ENCODE measurements at regions not wholly inside any gene's neighbourhood (a gene's known extent, or its start where the extent isn't known, plus 50 kb on each side); places are given as distances from the start of the nearest gene placed in this dataset.

DNA sequence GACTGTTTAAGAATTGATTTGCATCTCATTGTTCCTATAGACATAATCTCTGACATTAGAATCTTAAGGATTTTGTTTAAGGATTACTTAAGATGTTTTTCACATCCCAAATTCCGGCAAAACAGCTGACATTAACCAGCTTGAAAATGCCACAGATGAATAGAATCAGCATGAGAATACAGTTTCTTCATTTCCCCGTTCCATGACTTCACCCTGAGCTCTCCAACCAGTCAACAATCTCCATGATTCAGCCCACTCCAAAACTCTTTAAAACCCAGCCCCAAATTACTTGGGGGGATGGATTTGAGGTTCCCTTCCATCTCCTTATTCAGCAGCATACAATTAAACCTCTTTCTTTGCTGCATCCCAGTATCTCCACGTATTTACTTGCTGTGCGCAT lies 201.0 kb downstream of the LYPLAL1 start:
- no peak for DNase-seq (ENCODE audit: extremely low read depth in 1 of 11, low read depth in 9 of 11, low spot score in 4 of 11)

GRCh38 chr1:219374046-219374566 lies 200.4 kb downstream of the LYPLAL1 start:
- no peak for DNase-seq (ENCODE audit: extremely low read depth in 1 of 11, low read depth in 9 of 11, low spot score in 4 of 11)

GRCh38 chr1:219373616-219373935 lies 199.9 kb downstream of the LYPLAL1 start:
- DNase-seq (ENCODE audit: extremely low read depth in 1 of 11, low read depth in 9 of 11, low spot score in 4 of 11), result no peak

DNA sequence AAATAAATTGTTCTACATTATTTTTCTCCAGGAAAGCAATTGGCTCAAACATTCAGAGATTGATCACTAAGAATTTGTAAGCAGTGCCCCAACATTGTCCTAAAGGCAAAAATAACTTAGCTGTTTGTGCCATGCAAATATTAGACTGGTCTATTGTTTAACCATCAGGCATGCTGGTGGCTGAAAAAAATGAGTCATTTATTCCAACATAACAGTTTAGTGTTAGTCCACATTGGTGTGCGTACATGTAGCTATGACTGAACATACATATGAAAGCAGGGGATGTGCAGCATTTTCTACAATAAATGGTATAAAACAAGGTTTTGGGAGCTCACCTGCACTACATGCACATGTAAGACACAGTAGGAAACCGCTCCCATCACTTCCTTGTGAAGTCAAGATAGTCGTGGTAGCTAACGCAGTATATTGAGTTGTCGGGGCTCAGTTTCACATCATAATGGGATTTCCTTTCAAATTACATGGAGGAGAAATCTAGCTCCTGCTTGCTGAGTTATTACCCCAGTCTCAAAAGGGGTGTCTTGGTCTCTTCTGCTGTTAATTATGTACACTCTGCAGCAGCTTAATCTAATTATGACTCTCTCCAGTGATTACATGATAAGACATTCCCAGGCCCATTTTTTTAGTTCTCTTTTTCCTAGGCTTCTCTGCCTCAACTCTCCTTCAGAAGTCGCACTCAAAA lies 199.4 kb downstream of the LYPLAL1 start:
- DNase-seq (ENCODE audit: extremely low read depth in 1 of 11, low read depth in 9 of 11, low spot score in 4 of 11), result no peak

- DNase-seq (ENCODE audit: extremely low read depth in 1 of 11, low read depth in 9 of 11, low spot score in 4 of 11), result no peak
These were observed 197.8 kb downstream of the LYPLAL1 start for GRCh38 chr1:219371471-219371870.

DNA sequence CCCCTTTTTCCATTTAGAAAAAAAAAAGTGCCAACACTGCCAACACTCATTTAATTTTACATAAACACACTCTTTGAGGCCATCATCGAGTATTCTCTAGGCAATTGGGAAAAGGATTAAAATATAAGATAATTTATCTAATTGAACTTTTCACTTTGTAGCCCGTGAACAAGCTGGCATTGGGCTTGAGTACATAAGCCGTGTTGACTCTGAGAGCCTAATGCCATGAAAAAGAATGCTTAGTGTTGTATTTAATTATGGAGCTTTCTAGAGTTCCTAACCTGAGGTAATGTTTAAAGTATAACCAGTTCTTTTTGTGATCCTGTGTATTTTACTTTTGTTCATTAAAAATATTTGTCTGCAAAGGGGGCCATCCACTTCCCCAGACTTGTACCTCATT lies 193.8 kb downstream of the LYPLAL1 start:
- DNase-seq (ENCODE audit: extremely low read depth in 1 of 11, low read depth in 9 of 11, low spot score in 4 of 11), result no peak

DNA sequence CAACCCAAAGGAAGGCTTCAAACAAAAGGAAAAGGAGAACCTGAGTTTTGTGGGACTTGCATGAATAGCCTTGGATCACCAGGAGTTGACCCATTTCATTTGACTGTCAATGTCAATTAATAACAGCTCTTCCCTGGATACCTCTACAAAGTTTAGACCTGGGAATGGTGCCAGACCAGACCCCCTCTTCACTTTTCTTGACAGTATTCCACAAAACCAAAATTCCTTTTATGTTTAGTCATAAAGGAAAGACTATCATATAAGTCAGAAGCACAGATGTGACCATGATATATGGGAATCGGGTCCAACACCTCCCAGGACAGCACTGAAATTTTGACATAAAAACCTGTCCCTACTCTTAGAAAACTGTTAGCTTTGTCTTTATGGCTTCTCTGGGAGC lies 191.8 kb downstream of the LYPLAL1 start:
- no peak for DNase-seq (ENCODE audit: extremely low read depth in 1 of 11, low read depth in 9 of 11, low spot score in 4 of 11)

DNA sequence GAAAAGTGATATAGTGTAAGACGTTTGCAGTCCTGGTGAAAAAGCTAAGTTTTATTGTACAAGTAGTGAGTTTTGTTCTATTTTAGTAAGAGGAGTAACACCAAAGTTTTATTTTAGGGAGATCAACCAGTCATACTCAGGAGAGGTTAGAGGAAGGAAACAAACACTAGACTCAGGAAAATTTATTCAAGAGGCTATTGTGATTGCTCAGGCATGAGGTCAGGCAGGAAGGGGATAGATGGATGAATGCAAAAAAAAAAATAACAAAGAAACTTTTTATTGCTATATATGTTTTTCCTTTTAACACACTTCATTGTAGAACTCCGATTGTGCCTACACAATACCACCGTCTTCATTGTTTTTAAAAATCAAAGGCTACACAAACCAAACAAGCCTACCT lies 189.0 kb downstream of the LYPLAL1 start:
- no peak for DNase-seq (ENCODE audit: extremely low read depth in 1 of 11, low read depth in 9 of 11, low spot score in 4 of 11)

DNA sequence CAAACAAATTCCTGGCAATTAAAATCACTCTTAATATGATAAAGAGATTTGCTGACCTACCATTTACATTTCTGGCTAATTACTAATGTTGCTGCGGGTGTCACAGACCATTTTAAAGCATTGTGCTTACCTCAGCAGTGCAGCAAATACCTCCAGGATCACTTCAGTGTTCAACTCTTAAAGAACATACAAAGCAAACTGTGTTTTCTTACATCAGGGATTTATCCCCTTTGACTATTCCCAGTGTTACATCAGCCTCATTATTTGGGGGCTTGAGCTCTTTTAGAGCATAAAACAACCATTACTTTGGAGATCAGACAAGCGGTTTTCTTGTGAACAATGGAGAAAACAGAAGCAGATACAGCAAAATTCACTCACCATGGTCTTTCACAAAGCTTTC lies 185.4 kb downstream of the LYPLAL1 start:
- no peak for DNase-seq (ENCODE audit: extremely low read depth in 1 of 11, low read depth in 9 of 11, low spot score in 4 of 11)

- DNase-seq (ENCODE audit: extremely low read depth in 1 of 11, low read depth in 9 of 11, low spot score in 4 of 11), result no peak
These were observed 184.4 kb downstream of the LYPLAL1 start for GRCh38 chr1:219358080-219358479.

- no peak for DNase-seq (ENCODE audit: extremely low read depth in 1 of 11, low read depth in 9 of 11, low spot score in 4 of 11)
These were observed 181.3 kb downstream of the LYPLAL1 start for GRCh38 chr1:219354962-219355361.

DNA sequence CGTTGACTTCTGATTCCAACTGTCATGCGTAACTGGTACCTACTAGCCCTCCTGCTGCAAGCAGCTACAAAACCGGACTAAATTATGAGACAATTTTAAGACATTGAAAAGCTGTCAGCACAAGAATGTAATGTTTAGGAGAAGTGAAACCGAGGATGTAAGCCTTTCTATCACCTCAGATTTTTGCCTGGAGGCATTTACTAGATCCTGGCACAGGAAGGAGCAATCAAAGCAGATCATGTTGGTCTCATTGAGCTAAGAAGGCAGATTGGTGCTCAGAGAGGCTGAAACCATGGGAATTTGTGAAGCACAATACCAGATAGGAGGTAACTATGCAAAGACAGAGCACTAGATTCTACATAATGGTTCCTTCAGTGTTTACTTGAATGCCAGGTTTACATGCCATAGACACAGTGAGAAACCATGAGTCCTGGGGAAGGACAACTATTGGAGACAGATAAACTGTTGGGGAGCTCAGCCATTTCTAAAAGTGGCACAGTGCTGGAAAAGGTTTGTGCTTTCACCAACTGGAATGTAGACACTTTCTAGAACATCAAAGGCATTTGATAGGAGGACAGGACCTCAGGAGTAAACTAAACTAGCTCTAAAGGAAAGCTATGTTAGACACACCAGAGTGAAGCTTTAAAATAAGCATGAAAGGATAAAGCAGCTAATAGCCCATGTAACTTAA lies 179.4 kb downstream of the LYPLAL1 start:
- DNase-seq (ENCODE audit: extremely low read depth in 1 of 11, low read depth in 9 of 11, low spot score in 4 of 11), result no peak

- no peak for DNase-seq (ENCODE audit: extremely low read depth in 1 of 11, low read depth in 9 of 11, low spot score in 4 of 11)
These were observed 176.7 kb downstream of the LYPLAL1 start for GRCh38 chr1:219350172-219350931.

DNA sequence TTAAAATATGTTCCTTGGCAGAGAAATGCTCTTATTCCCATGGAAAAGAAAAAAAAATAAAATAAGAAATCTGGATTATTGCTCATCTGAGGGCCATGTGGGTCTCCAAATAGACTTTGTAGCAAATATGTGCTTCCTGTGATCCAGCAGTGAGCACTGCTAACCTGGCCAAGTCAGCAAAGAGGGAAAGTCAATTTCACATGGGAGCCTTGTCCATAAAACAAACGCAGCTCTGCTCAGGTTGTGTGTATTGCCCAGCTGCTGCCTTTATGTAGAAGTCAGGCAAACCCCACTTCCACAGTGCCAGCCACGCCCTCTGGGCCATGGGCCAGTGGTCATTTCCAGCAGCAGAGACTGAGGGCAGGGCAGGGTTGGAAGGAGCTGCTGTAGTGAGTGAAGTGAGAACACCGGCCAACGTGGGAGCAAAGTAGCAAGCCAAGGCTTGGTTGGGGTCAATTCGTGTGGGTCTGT lies 174.3 kb downstream of the LYPLAL1 start:
- DNase-seq (ENCODE audit: extremely low read depth in 1 of 11, low read depth in 9 of 11, low spot score in 4 of 11), result no peak

DNA sequence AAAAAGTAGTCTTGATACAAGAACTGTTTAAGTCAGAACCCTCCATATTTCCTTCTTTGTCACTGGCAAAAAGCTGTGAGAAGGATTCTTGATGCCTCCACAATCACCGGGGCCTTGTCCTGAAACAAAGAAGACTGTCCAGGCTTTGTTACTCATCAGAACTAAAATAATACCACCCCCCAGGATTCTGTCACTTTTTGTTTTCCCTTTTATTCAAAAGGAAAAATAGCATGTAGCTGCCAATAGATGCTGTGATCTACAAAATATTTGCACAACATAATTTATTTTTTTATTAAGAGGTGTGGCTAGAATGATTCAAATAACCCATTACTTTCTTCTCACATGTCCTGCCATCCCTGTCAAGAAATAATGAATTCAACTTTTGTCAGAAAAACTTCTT lies 173.7 kb downstream of the LYPLAL1 start:
- DNase-seq (ENCODE audit: extremely low read depth in 1 of 11, low read depth in 9 of 11, low spot score in 4 of 11), result no peak

- DNase-seq (ENCODE audit: extremely low read depth in 1 of 11, low read depth in 9 of 11, low spot score in 4 of 11), result no peak
These were observed 172.3 kb downstream of the LYPLAL1 start for GRCh38 chr1:219345953-219346352.

DNA sequence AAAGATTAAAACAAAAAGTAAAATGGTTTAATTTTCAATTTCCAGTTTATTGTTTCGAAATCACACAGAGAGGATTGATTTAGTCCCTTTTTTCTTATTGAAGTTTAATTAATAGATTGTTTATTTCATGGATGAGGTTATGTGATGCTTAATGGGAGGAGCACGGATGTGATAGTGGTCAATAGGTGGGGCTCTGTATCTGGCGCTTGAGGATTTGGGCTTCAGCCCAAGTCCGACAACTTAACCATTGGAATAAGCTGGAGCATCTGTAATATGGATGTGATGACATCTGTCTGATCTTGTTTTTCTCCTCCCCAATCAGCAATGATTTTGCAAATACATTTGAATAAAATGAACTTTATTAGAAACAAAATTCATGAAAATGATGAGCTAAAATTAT lies 169.2 kb downstream of the LYPLAL1 start:
- no peak for DNase-seq (ENCODE audit: extremely low read depth in 1 of 11, low read depth in 9 of 11, low spot score in 4 of 11)

- DNase-seq (ENCODE audit: extremely low read depth in 1 of 11, low read depth in 9 of 11, low spot score in 4 of 11), result no peak
These were observed 167.1 kb downstream of the LYPLAL1 start for GRCh38 chr1:219340796-219341195.

GRCh38 chr1:219339466-219339865 lies 165.8 kb downstream of the LYPLAL1 start:
- no peak for DNase-seq (ENCODE audit: extremely low read depth in 1 of 11, low read depth in 9 of 11, low spot score in 4 of 11)

- no peak for DNase-seq (ENCODE audit: extremely low read depth in 1 of 11, low read depth in 9 of 11, low spot score in 4 of 11)
These were observed 163.9 kb downstream of the LYPLAL1 start for GRCh38 chr1:219337588-219337987.
